Left ventricle myocardium inferior (tissue), 1 donor: ENCODE measurements at regions not wholly inside any gene's neighbourhood (a gene's known extent, or its start where the extent isn't known, plus 50 kb on each side); places are given as distances from the start of the nearest gene placed in this dataset.

Source experiments
- DNase-seq: peaks from one replicate; pipeline ENCODE4 v3.0.0-alpha.2; 2020
- H3K27ac ChIP-seq: fragments of 200-600 bp; replicated peaks from 2 replicates; pipeline ENCODE4 v1.8.0; 2021
- H3K27me3 ChIP-seq: fragments of 200-600 bp; 2 replicates; pipeline ENCODE4 v1.8.0; 2021; ENCODE audit warnings: low read depth
- H3K36me3 ChIP-seq: fragments of 200-600 bp; 2 replicates; pipeline ENCODE4 v1.8.0; 2021
- H3K4me1 ChIP-seq: fragments of 200-600 bp; 2 replicates; pipeline ENCODE4 v1.8.0; 2021
- H3K4me3 ChIP-seq: fragments of 200-600 bp; 2 replicates; pipeline ENCODE4 v1.8.0; 2021; ENCODE audit warnings: mild to moderate bottlenecking, moderate library complexity
- H3K9me3 ChIP-seq: fragments of 200-600 bp; replicated peaks from 2 replicates; pipeline ENCODE4 v1.8.0; 2021
- CTCF ChIP-seq: fragments of 200-600 bp; IDR thresholded peaks from 2 replicates; pipeline ENCODE4 v1.8.0; 2021; ENCODE audit warnings: antibody characterized with exemption, mild to moderate bottlenecking, borderline replicate concordance
- intact Hi-C: fragments of 100-400 bp; cut with micrococcal nuclease; formaldehyde crosslinking; loops from one replicate; pipeline ENCODE4 v1.11.0; 2022
- donor health status: DM: no; HTN: yes; CAD: no; lungs with severe emphysema.

DNA sequence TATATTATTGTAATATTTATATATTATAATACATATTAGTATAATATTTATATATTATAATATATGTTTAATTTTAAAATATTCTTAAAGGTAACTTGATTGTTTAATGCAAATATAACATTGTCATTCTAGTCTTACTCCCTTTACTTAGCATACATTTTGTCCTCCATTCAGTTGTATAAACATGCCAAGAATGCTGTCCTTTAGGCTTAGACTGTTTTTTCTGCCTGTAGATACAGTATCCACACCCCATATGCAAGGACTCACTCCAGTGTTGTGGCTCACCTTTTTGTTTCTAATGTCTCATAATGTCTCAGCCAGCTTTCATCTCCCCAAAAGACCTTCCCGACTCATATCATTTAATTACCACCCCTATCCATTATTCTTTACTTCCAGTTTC is 2110.0 kb downstream of the PCDH7 start:
- Histone ChIP-seq H3K9me3 (peaks cover 36% of the 10 kb centered on the region), H3K36me3 (no peaks in the 10 kb centered on the region), H3K27me3 (no peaks in the 10 kb centered on the region), H3K4me3 (no peak overlapping the region), H3K4me1 (no peaks in the 10 kb centered on the region), H3K27ac (no peak overlapping the region)
- intact Hi-C loops: no loop called here
- no peak for DNase-seq
- TF ChIP-seq CTCF: no peak

DNA sequence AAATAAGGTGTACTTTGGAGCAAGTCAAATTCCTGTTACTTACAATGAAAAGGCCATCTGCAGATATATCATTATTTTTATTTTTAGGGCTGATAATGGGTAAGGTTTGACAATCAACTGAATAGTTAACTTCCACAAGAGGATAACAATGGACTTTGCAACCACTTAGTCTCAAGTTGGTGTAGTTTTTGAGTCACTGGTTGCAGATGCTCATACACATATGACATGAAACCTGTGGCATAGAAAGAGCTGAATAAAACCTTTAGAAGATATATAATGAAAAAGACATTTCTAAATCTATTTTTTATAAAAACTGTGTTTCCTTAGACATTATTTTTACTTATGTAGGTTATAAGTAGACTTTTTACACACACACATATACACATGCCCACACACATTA is 2110.9 kb downstream of the PCDH7 start:
- H3K36me3 ChIP-seq: no peaks in the 10 kb centered on the region
- no peaks in the 10 kb centered on the region for H3K4me1 ChIP-seq
- peaks cover 27% of the 10 kb centered on the region for H3K9me3 ChIP-seq
- no peak for TF ChIP-seq CTCF
- H3K27me3 ChIP-seq: no peaks in the 10 kb centered on the region
- DNase-seq: no peak
- intact Hi-C loops: no loop called here
- H3K27ac ChIP-seq: no peak overlapping the region
- H3K4me3 ChIP-seq: no peak overlapping the region

DNA sequence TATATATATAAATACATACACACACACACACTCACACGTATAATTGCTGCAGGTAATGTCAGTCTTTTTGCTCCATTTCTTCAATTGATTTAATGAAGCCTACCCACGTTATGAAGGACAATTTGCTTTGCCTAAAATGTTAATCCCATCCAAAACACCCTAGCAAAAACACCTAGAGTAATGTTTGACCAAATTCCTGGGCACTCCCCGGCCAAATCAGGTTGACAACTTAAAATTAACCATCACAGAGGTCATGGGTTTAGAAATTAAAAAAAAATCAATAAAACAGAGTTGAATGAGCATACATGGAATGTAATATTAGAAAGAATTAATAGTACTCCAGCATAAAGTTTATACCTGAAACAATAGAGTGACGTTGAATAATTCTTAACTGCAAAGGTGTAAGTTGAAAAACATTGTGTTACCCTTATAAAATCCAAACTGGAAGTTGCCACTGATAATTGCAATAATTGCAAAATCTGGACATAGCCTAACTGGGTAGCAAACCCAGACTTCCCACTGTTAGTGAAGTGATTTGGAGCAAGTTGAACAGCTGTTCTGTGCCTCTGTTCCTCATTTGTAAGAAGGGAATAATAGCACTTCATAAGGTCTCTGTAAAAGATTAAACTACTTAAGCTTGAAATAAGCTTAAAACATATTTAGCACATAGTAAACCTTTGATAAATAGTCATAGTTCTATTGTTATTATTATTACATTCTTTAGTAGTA is 2120.5 kb downstream of the PCDH7 start:
- Histone ChIP-seq H3K27me3 (no peaks in the 10 kb centered on the region), H3K9me3 (no peaks in the 10 kb centered on the region), H3K27ac (no peak overlapping the region), H3K4me1 (no peaks in the 10 kb centered on the region), H3K36me3 (no peaks in the 10 kb centered on the region), H3K4me3 (no peak overlapping the region)
- intact Hi-C loops: no loop called here
- TF ChIP-seq CTCF: no peak
- no peak for DNase-seq

- no peak for DNase-seq
- intact Hi-C loops: no loop called here
- no peaks in the 10 kb centered on the region for H3K36me3 ChIP-seq
- H3K27me3 ChIP-seq: no peaks in the 10 kb centered on the region
- no peaks in the 10 kb centered on the region for H3K4me1 ChIP-seq
- TF ChIP-seq CTCF: no peak
- H3K4me3 ChIP-seq: no peak overlapping the region
- no peak overlapping the region for H3K27ac ChIP-seq
- H3K9me3 ChIP-seq: no peaks in the 10 kb centered on the region
Observed at GRCh38 chr4:32841217-32841616, 2121.0 kb downstream of the PCDH7 start.

DNA sequence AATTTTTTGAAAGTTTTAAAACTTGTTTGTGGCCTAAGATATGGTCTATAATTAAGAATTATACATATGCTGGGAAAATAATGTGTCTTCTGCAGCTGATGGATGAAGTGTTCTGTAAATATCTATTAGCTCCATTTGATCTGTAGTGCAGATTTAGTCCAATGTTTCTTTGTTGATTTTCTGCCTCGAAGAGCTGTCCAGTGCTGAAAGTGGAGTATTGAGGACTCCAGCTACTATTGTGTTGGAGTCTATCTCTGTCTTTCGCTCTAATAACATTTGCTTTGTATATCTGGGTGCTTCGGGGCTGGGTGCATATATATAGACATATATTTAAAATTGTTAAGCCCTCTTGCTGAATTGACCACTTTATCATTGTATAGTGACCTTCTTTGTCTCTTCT is 2127.3 kb downstream of the PCDH7 start:
- intact Hi-C loops: no loop called here
- no peak for TF ChIP-seq CTCF
- Histone ChIP-seq H3K27me3 (no peaks in the 10 kb centered on the region), H3K36me3 (no peaks in the 10 kb centered on the region), H3K4me3 (no peak overlapping the region), H3K9me3 (peaks cover 3% of the 10 kb centered on the region), H3K27ac (no peak overlapping the region), H3K4me1 (no peaks in the 10 kb centered on the region)
- no peak for DNase-seq

GRCh38 chr4:32855622-32856021 is 2135.5 kb downstream of the PCDH7 start:
- no peak overlapping the region for H3K4me3 ChIP-seq
- no peak for TF ChIP-seq CTCF
- intact Hi-C loops: no loop called here
- no peaks in the 10 kb centered on the region for H3K4me1 ChIP-seq
- H3K27me3 ChIP-seq: no peaks in the 10 kb centered on the region
- H3K27ac ChIP-seq: no peak overlapping the region
- DNase-seq: no peak
- H3K36me3 ChIP-seq: no peaks in the 10 kb centered on the region
- peaks cover 21% of the 10 kb centered on the region for H3K9me3 ChIP-seq
